ENCODE measurements at regions not wholly inside any gene's neighbourhood (a gene's known extent, or its start where the extent isn't known, plus 50 kb on each side); places are given as distances from the start of the nearest gene placed in this dataset.

GRCh38 chr17:72560303-72561247 lies 439.8 kb downstream of the SOX9 start:
- no peak overlapping the region for H3K4me3 ChIP-seq (ENCODE audit: low read length, poor library complexity, severe bottlenecking)
- no peaks in the 10 kb centered on the region for H3K9me2 ChIP-seq (replicated peaks; ENCODE audit: low read depth, low read length)
- no peaks in the 10 kb centered on the region for H3K27me3 ChIP-seq (ENCODE audit: insufficient read depth, low read length, poor library complexity, severe bottlenecking)
- H4K20me1 ChIP-seq (ENCODE audit: insufficient read depth, low read length, poor library complexity, severe bottlenecking), result no peaks in the 10 kb centered on the region
- H3K4me1 ChIP-seq (ENCODE audit: insufficient read depth, low read length, poor library complexity, severe bottlenecking), result no peaks in the 10 kb centered on the region
- no peaks in the 10 kb centered on the region for H3K36me3 ChIP-seq (ENCODE audit: insufficient read depth, low read length)
- H2AFZ ChIP-seq (ENCODE audit: low read length), result no peak overlapping the region
- no peaks in the 10 kb centered on the region for H3F3A ChIP-seq (ENCODE audit: low read depth)
- no peak overlapping the region for H3K9ac ChIP-seq (ENCODE audit: low read depth, low read length, poor library complexity, severe bottlenecking)
- no peaks in the 10 kb centered on the region for H3K9me3 ChIP-seq (ENCODE audit: insufficient read depth, low read depth, low read length)
- no peaks in the 10 kb centered on the region for H3K79me2 ChIP-seq (ENCODE audit: insufficient read depth, low read length)
- TF ChIP-seq EZH2phosphoT487 (IDR thresholded peaks at IDR 0.05; ENCODE audit: borderline replicate concordance), result no peak
- TF ChIP-seq, protein P1, sequence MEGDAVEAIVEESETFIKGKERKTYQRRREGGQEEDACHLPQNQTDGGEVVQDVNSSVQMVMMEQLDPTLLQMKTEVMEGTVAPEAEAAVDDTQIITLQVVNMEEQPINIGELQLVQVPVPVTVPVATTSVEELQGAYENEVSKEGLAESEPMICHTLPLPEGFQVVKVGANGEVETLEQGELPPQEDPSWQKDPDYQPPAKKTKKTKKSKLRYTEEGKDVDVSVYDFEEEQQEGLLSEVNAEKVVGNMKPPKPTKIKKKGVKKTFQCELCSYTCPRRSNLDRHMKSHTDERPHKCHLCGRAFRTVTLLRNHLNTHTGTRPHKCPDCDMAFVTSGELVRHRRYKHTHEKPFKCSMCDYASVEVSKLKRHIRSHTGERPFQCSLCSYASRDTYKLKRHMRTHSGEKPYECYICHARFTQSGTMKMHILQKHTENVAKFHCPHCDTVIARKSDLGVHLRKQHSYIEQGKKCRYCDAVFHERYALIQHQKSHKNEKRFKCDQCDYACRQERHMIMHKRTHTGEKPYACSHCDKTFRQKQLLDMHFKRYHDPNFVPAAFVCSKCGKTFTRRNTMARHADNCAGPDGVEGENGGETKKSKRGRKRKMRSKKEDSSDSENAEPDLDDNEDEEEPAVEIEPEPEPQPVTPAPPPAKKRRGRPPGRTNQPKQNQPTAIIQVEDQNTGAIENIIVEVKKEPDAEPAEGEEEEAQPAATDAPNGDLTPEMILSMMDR (conservative IDR thresholded peaks at IDR 0.05; ENCODE audit: low read length), result peak; percentile 90
- no peak overlapping the region for H3K4me2 ChIP-seq (ENCODE audit: low read depth, low read length, poor library complexity, severe bottlenecking)

DNA sequence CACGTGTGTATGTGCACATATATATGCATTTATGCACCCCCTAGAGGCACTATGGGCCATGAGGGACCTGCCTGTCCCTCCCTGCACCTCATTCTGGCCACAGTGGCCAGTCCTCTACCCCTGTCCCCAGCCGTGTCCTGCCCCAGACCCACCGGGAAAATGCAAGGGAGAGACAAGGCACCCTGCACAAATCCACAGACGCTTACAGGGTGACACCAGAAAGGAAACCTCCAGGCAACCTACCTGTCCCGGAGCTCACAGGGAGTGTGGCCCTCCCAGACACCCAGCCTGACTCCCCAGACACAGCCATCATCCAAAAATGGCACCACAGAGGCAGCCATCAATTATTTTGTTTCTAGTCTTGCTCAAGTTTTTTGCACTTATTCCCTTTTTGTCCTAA lies 440.4 kb downstream of the SOX9 start:
- Histone ChIP-seq H4K20me1 (ENCODE audit: insufficient read depth, low read length, poor library complexity, severe bottlenecking) (no peaks in the 10 kb centered on the region), H3K27me3 (ENCODE audit: insufficient read depth, low read length, poor library complexity, severe bottlenecking) (no peaks in the 10 kb centered on the region), H3K79me2 (ENCODE audit: insufficient read depth, low read length) (no peaks in the 10 kb centered on the region), H2AFZ (ENCODE audit: low read length) (no peak overlapping the region), H3K9me3 (ENCODE audit: insufficient read depth, low read depth, low read length) (no peaks in the 10 kb centered on the region), H3K4me2 (ENCODE audit: low read depth, low read length, poor library complexity, severe bottlenecking) (no peak overlapping the region), H3K4me1 (ENCODE audit: insufficient read depth, low read length, poor library complexity, severe bottlenecking) (no peaks in the 10 kb centered on the region), H3K9ac (ENCODE audit: low read depth, low read length, poor library complexity, severe bottlenecking) (no peak overlapping the region), H3K9me2 (replicated peaks; ENCODE audit: low read depth, low read length) (no peaks in the 10 kb centered on the region), H3K36me3 (ENCODE audit: insufficient read depth, low read length) (no peaks in the 10 kb centered on the region), H3K4me3 (ENCODE audit: low read length, poor library complexity, severe bottlenecking) (no peak overlapping the region), H3F3A (ENCODE audit: low read depth) (no peaks in the 10 kb centered on the region)
- TF ChIP-seq, protein P1 (conservative IDR thresholded peaks at IDR 0.05; ENCODE audit: low read length), result no peak
- TF ChIP-seq EZH2phosphoT487 (IDR thresholded peaks at IDR 0.05; ENCODE audit: borderline replicate concordance), result no peak

- Histone ChIP-seq H4K20me1 (ENCODE audit: insufficient read depth, low read length, poor library complexity, severe bottlenecking) (no peaks in the 10 kb centered on the region), H3K79me2 (ENCODE audit: insufficient read depth, low read length) (no peaks in the 10 kb centered on the region), H2AFZ (ENCODE audit: low read length) (no peak overlapping the region), H3K4me2 (ENCODE audit: low read depth, low read length, poor library complexity, severe bottlenecking) (no peak overlapping the region), H3K9me2 (replicated peaks; ENCODE audit: low read depth, low read length) (no peaks in the 10 kb centered on the region), H3F3A (ENCODE audit: low read depth) (no peaks in the 10 kb centered on the region), H3K27me3 (ENCODE audit: insufficient read depth, low read length, poor library complexity, severe bottlenecking) (no peaks in the 10 kb centered on the region), H3K36me3 (ENCODE audit: insufficient read depth, low read length) (no peaks in the 10 kb centered on the region), H3K9me3 (ENCODE audit: insufficient read depth, low read depth, low read length) (no peaks in the 10 kb centered on the region), H3K4me1 (ENCODE audit: insufficient read depth, low read length, poor library complexity, severe bottlenecking) (no peaks in the 10 kb centered on the region), H3K9ac (ENCODE audit: low read depth, low read length, poor library complexity, severe bottlenecking) (no peak overlapping the region), H3K4me3 (ENCODE audit: low read length, poor library complexity, severe bottlenecking) (no peak overlapping the region)
- TF ChIP-seq, protein P1 (conservative IDR thresholded peaks at IDR 0.05; ENCODE audit: low read length), result no peak
- no peak for TF ChIP-seq EZH2phosphoT487 (IDR thresholded peaks at IDR 0.05; ENCODE audit: borderline replicate concordance)
Observed at GRCh38 chr17:72561680-72562079, 440.9 kb downstream of the SOX9 start.

Measured in Loucy (cell line).